ENCODE measurements at regions not wholly inside any gene's neighbourhood (a gene's known extent, or its start where the extent isn't known, plus 50 kb on each side); places are given as distances from the start of the nearest gene placed in this dataset.

- TF ChIP-seq NRF1 (conservative IDR thresholded peaks at IDR 0.05; ENCODE audit: low read depth, low read length) = no peak
- no peak for TF ChIP-seq SMAD1 (IDR thresholded peaks at IDR 0.05; ENCODE audit: low read depth, partially characterized antibody)
- TF ChIP-seq RELB (IDR thresholded peaks at IDR 0.05; ENCODE audit: low read depth) = peak; percentile 35; the same call in 1 of the 2 replicates
- TF ChIP-seq HSF1 (IDR thresholded peaks at IDR 0.05; ENCODE audit: low read depth, low read length) = no peak
- TF ChIP-seq, protein P1, sequence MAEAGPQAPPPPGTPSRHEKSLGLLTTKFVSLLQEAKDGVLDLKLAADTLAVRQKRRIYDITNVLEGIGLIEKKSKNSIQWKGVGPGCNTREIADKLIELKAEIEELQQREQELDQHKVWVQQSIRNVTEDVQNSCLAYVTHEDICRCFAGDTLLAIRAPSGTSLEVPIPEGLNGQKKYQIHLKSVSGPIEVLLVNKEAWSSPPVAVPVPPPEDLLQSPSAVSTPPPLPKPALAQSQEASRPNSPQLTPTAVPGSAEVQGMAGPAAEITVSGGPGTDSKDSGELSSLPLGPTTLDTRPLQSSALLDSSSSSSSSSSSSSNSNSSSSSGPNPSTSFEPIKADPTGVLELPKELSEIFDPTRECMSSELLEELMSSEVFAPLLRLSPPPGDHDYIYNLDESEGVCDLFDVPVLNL (IDR thresholded peaks at IDR 0.05; ENCODE audit: low read depth, low read length) = no peak
- TF ChIP-seq ZNF384 (IDR thresholded peaks at IDR 0.05; ENCODE audit: borderline replicate concordance, low read depth, low read length) = no peak
- TF ChIP-seq CREM (IDR thresholded peaks at IDR 0.05; ENCODE audit: low read depth) = no peak
- no peak for TF ChIP-seq SMAD5 (IDR thresholded peaks at IDR 0.05; ENCODE audit: low read depth)
- no peak for TF ChIP-seq RB1 (IDR thresholded peaks at IDR 0.05; ENCODE audit: borderline replicate concordance)
- no peak for TF ChIP-seq FOXK2 (IDR thresholded peaks at IDR 0.05)
- no peak for TF ChIP-seq CEBPZ (IDR thresholded peaks at IDR 0.05; ENCODE audit: low read depth, low read length)
- TF ChIP-seq ZNF24 (IDR thresholded peaks at IDR 0.05) = no peak
- peak; percentile 56 to 82; a peak in 3 of 4 replicates for TF ChIP-seq EP300 (IDR thresholded peaks at IDR 0.05; ENCODE audit: borderline replicate concordance in 1 of 2, control insufficient read depth in 1 of 2, low read depth in 2 of 2, low read length in 2 of 2)
- TF ChIP-seq USF1 (IDR thresholded peaks at IDR 0.05; ENCODE audit: borderline replicate concordance, extremely low read length, insufficient read depth, low read depth, low read length) = no peak
- TF ChIP-seq ETV6 (conservative IDR thresholded peaks at IDR 0.05 in 1 of 2, IDR thresholded peaks at IDR 0.05 in 1 of 2; ENCODE audit: borderline replicate concordance in 1 of 2, low read depth in 1 of 2) = no peak
- no peak for TF ChIP-seq CHD4 (IDR thresholded peaks at IDR 0.05)
- TF ChIP-seq, protein P2, sequence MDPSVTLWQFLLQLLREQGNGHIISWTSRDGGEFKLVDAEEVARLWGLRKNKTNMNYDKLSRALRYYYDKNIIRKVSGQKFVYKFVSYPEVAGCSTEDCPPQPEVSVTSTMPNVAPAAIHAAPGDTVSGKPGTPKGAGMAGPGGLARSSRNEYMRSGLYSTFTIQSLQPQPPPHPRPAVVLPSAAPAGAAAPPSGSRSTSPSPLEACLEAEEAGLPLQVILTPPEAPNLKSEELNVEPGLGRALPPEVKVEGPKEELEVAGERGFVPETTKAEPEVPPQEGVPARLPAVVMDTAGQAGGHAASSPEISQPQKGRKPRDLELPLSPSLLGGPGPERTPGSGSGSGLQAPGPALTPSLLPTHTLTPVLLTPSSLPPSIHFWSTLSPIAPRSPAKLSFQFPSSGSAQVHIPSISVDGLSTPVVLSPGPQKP (IDR thresholded peaks at IDR 0.05; ENCODE audit: low read depth, low read length) = no peak
- no peak for TF ChIP-seq PML (IDR thresholded peaks at IDR 0.05; ENCODE audit: low read length)
- no peak for TF ChIP-seq STAT3 (IDR thresholded peaks at IDR 0.05; ENCODE audit: low read depth, low read length)
- TF ChIP-seq TBL1XR1 (IDR thresholded peaks at IDR 0.05; ENCODE audit: low read depth, low read length) = peak; percentile 24; the same call in 1 of the 2 replicates
- TF ChIP-seq JUNB (IDR thresholded peaks at IDR 0.05) = no peak
Measured at GRCh38 chr15:88982304-88982945, 69.2 kb upstream of the MFGE8 start (continued).

Measured in GM12878 (cell line).